AG04450 (cell line): ENCODE measurements at regions not wholly inside any gene's neighbourhood (a gene's known extent, or its start where the extent isn't known, plus 50 kb on each side); places are given as distances from the start of the nearest gene placed in this dataset.

Experiments
- CTCF ChIA-PET: fragments of 300-600, 350-600 bp; formaldehyde crosslinking; extraction: SDS; loops from one replicate; lab custom pipeline; 2022; ENCODE audit warnings: antibody characterized with exemption, inconsistent platforms; lab: Charles Lee
- POLR2A ChIA-PET: fragments of 350-600 bp; formaldehyde crosslinking; extraction: SDS; loops from one replicate; lab custom pipeline; 2021; ENCODE audit warnings: antibody characterized with exemption, inconsistent platforms; lab: Yijun Ruan, JAX
- DNase-seq: peaks from one replicate; pipeline ENCODE4 v3.0.0-alpha.2; 2011; ENCODE audit warnings: low read depth, low spot score
- H3K27ac ChIP-seq: one replicate; pipeline ENCODE4 v1.5.1; 2012; ENCODE audit warnings: low read depth, low read length, control low read depth
- H3K27me3 ChIP-seq: one replicate; pipeline ENCODE4 v1.6.0; 2012; ENCODE audit warnings: low read length; ENCODE audit not compliant: control insufficient read depth, insufficient read depth
- H3K4me3 ChIP-seq: 2 replicates; pipeline ENCODE4 v1.5.1; 2011; ENCODE audit warnings: mild to moderate bottlenecking, low read depth, low read length, control low read depth
- H3K9me3 ChIP-seq: 2 replicates; pipeline ENCODE4 v1.5.1; 2012; ENCODE audit warnings: low read length; ENCODE audit not compliant: control insufficient read depth, insufficient read depth
- CTCF ChIP-seq: IDR thresholded peaks from 2 replicates; pipeline ENCODE4 v1.5.1; 2011; ENCODE audit warnings: low read depth, low read length, control low read depth, inconsistent platforms

GRCh38 chr15:98504998-98505397, 143.3 kb upstream of the IGF1R start:
- no peak for DNase-seq
- Histone ChIP-seq H3K4me3 (no peak overlapping the region), H3K27me3 (peaks cover 13% of the 10 kb centered on the region), H3K27ac (no peak overlapping the region), H3K9me3 (no peaks in the 10 kb centered on the region)
- TF ChIP-seq CTCF: no peak
- ChIA-PET CTCF (interaction anchor here (0.7 kb wide), 1 partner anchor 14 kb away, joined by 3 read pairs; no protein-coding TSS in a partner anchor), POLR2A (no interaction called here)

DNA sequence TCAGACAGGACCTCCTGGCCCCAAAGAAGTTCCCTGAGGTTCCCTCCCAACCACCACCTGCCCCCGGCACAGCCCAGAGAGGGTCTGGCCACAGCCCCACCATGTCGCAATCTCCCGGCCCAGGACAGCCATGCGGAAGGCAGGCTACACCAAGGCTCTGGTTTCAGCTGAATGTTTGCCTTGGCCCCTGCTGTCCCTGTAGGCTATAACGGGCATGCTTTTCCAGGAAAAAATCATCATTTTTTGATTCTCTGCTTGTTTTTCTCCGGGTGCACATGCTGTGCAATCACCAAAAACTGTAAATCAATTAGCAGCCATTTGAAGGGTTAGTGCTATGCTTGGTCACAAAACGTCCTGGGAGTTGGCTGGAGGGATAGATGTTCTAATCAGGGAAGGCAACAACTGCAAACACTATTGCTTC, 142.7 kb upstream of the IGF1R start:
- Histone ChIP-seq H3K4me3 (no peak overlapping the region), H3K27ac (no peak overlapping the region), H3K27me3 (peaks cover 13% of the 10 kb centered on the region), H3K9me3 (no peaks in the 10 kb centered on the region)
- POLR2A ChIA-PET: no interaction called here
- TF ChIP-seq CTCF: no peak
- no peak for DNase-seq
- CTCF ChIA-PET: no interaction called here

DNA sequence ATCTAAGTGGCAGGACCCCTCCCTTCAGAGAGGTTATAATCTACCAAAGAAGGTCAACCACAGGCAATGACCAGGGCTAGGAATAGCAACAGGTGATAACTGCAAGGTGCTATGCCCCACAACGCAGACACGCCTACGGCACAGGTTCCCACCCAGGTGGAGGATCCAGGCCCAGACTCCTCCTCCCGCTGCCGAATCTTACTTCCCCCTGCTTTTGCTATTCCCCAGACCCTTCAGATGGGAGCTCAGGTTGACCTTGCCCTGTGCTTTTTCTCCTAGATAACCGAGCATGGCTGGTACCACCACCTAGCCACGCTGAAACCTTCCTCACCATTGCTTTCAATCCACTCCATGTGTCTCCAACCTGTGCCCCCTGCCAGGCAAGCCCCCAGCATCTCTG, 142.2 kb upstream of the IGF1R start:
- Histone ChIP-seq H3K9me3 (no peaks in the 10 kb centered on the region), H3K27ac (no peak overlapping the region), H3K27me3 (peaks cover 13% of the 10 kb centered on the region), H3K4me3 (no peak overlapping the region)
- no peak for TF ChIP-seq CTCF
- ChIA-PET CTCF (no interaction called here), POLR2A (no interaction called here)
- no peak for DNase-seq

DNA sequence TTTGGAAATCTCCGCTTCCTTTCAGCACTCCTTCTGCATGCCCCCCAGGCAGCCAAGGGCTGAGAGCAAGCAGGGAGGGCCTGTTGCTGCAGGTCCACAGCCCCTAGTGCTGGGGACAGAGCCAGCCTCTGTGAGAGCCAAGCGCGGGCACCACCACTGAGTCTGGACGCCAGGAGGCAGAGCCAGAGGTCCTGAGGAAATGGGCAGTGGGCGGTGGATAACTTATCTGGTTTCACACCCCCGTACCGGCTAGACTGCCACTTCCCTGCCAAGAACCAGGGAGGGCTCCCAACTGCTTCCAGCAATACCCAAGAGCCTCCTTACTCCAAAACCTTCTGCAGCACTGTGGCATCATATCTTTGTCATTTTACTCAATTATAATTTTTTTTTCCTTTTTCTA, 141.6 kb upstream of the IGF1R start:
- TF ChIP-seq CTCF: no peak
- DNase-seq: no peak
- Histone ChIP-seq H3K9me3 (no peaks in the 10 kb centered on the region), H3K4me3 (no peak overlapping the region), H3K27ac (no peak overlapping the region), H3K27me3 (peaks cover 13% of the 10 kb centered on the region)
- POLR2A ChIA-PET: no interaction called here
- CTCF ChIA-PET: interaction anchor here (1.2 kb wide), 1 partner anchor 12 kb away, joined by 6 read pairs; no protein-coding TSS in a partner anchor

GRCh38 chr15:98513428-98513986, 134.8 kb upstream of the IGF1R start:
- CTCF ChIA-PET: interaction anchor here (0.6 to 2.0 kb wide), 8 partner anchors 9 to 1390 kb away, joined by 3 to 5 read pairs (median 3); no protein-coding TSS in a partner anchor
- peaks cover 5% of the 10 kb centered on the region for H3K27me3 ChIP-seq
- H3K27ac ChIP-seq: no peak overlapping the region
- POLR2A ChIA-PET: no interaction called here
- TF ChIP-seq CTCF: no peak
- no peak for DNase-seq
- no peaks in the 10 kb centered on the region for H3K9me3 ChIP-seq
- H3K4me3 ChIP-seq: no peak overlapping the region
